NCI-H128 (cell line): ENCODE measurements at regions not wholly inside any gene's neighbourhood (a gene's known extent, or its start where the extent isn't known, plus 50 kb on each side); places are given as distances from the start of the nearest gene placed in this dataset.
"Not testable (repeated sequence)": the region's sequence is repeated elsewhere in the genome, so short reads cannot be mapped to it uniquely, and the experiment has no call there.

Source experiments
- DNase-seq: peaks from one replicate; lab custom pipeline; 2025; ENCODE audit not compliant: unreplicated experiment; lab: John Stamatoyannopoulos, UW

GRCh38 chr16:76970087-76970744 is 220.8 kb upstream of the MON1B start:
- DNase-seq: no peak

DNA sequence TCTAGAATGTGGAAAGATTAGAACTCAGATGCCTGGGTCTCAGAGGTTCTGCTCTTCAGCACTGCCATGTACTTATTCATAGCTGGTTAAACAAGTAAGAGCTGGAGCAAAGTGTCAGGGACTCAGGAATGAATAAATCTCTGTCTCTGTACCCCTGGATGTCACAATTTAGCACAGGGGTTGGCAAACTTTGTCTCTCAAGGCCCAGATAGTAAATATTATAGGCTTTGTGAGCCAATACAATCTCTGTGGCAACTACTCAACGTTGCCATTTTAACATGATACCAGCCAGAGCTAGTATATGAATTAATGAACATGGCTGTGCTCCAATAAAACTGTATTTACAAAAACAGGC is 220.3 kb upstream of the MON1B start:
- no peak for DNase-seq

DNA sequence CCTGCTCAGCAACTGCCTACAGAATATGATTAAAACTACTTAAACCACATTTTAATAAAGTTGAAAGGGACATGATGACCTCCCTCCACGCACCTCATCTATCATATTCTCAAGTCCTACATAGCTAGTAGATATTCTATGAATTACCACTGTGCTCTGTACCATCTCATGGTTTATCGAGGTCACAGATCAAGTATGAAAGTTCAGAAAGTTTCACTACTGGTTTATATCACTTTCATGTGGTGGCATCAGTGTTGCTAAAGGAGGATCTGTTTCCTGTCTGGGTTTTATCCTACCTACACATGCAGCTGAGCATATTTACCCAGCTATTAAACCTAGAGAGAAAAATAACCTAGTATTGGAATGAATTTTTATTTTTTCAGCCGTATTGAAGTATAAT is 214.9 kb upstream of the MON1B start:
- DNase-seq: no peak

- no peak for DNase-seq
Observed at GRCh38 chr16:76976756-76977155, 214.2 kb upstream of the MON1B start.

DNA sequence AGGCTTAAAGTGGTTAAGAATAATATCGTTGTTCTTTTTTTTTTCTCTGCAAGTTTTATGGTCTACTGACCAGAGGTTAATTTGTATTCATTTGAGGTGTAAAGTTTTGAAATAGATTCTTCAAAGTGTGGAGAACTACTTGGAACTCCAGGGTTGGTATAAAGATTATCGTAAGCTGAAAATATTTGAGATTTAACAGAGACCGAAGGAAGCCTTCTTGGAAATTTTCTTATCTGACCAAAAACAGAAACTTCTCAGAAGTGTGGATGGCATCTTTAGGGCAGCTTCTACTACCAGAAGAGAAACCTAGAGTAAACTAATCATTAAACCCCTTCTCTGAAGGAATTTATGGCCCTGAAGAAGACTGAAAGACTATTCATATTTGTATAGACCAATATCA is 206.8 kb upstream of the MON1B start:
- DNase-seq: no peak

GRCh38 chr16:76985392-76986045 is 205.5 kb upstream of the MON1B start:
- no peak for DNase-seq

GRCh38 chr16:76988526-76988925 is 202.5 kb upstream of the MON1B start:
- no peak for DNase-seq

- DNase-seq: no peak
Observed at GRCh38 chr16:77002644-77003043, 188.3 kb upstream of the MON1B start.

- no peak for DNase-seq
Observed at GRCh38 chr16:77009453-77009852, 181.5 kb upstream of the MON1B start.

DNA sequence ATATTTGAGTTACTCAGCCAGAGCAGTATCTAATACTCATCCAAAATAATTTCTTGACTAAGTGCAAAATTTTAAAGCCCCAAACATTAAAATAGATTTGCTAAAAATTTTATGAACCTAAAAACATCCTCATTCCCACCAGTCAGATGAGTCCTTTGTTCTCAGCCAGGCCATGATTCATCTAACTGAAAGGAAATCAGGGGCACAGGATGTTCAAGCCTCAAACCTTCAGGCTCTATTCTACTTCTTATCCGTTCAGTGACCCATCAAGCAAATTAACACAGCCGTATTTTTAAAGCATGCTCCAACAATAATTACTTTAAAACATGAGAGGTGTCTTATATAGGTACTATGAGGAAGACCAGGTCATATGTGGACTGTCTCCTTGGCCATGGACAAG is 176.5 kb upstream of the MON1B start:
- DNase-seq: no peak

- no peak for DNase-seq
Observed at GRCh38 chr16:77030600-77030999, 160.4 kb upstream of the MON1B start.

DNA sequence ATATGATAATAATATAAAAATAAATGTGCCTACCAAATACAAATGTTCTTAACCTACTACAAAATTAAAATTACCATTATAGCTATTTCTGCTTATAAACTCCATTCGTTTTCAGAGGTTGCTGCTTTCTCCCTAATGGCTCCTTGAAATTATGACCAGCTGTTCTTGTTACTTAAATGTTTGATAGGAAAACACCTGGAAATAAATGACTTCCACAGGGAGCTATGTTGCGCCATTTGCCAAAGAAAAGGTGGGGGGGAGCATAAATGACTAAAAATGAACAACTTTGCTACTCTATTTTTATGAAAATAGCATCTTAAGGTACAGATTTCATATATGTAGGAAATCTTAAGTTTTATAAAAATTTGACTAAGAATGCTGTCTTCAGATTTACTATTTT is 157.5 kb upstream of the MON1B start:
- DNase-seq: no peak

- no peak for DNase-seq
Observed at GRCh38 chr16:77035361-77035760, 155.6 kb upstream of the MON1B start.

DNA sequence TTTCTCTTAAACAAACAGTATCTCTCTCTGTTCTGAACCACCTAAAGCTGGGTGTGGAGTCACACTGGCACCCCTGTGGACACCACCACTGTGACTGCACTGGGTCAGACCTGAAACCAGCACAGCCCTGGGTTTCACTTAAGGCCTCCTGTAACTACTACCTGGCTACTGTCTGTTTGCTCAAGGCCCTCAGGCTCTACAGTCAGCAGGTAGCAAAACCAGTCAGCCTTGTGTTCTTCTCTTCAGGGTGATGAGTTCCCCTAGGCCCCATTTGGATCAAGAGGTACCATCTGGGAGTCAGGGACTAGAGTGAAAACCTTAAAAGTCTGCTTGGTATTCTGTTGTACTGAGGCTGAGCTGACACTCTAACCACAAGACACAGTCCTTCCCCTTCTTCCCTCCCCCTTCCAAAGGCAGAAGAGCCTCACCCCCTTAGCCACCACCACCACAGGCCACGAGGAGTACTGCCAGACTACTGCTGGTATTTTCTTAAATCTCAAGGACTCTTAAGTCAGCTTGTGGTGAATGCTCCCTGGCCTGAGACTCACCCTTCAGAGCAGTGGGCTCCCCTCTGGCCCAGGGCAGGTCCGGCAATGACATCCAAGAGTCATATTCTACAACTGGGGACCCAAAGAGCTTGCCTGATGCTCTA is 153.2 kb upstream of the MON1B start:
- no peak for DNase-seq

- DNase-seq: no peak
Observed at GRCh38 chr16:77041468-77041867, 149.5 kb upstream of the MON1B start.

DNA sequence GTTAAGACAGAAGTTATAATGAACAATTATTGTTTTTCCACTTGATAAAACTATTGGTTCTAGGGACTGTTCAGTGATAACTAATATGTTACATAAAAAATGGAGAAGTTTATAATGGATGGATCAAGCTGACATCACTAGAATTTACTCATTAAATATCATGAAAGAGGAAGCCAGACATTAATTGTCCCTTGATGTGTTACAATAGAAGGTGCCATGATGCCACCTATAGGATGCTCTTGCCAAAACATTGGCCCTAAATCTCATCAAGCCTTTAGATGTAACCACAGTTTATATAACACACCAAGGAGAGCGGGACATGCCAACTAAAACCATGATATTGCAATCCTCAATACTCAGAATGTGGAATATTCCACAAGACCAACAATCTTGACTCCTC is 147.9 kb upstream of the MON1B start:
- no peak for DNase-seq

DNA sequence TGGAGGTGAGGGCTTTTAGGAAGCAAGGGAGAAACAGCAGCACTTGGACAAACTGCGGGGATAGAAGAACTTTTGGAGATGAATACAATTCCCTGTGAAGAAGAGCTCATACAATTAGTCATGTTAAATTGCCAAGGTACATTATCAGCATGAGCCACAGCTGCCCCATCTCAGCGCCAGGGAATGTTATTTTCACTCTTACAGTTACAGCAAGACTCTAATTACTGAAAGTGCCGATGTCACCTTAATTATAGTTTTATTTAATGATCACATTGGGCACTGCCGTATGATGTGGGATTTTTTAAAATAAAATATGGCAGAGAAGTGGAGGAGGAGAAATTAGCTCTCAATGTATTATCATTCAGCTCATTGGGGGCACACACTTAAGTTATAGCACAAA is 144.8 kb upstream of the MON1B start:
- DNase-seq: no peak

GRCh38 chr16:77048085-77048484 is 142.9 kb upstream of the MON1B start:
- DNase-seq: no peak

GRCh38 chr16:77049577-77049976 is 141.4 kb upstream of the MON1B start:
- DNase-seq: no peak

DNA sequence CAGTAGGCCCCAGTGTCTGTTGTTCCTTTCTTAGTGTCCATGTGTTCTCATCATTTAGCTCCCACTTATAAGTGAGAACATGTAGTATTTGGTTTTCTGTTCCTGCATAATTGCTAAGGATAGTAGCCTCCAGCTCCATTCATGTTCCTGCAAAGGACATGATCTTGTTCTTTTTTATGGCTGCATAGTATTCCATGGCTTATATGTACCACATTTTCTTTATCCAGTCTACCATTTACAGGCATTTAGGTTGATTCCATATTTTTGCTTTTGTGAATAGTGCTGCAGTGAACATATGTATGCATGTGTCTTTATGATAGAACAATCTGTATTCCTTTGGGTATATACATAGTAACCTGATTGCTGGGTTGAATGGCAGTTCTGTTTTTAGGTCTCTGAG is 134.4 kb upstream of the MON1B start:
- not testable (repeated sequence) for DNase-seq

GRCh38 chr16:77057161-77057774 is 133.7 kb upstream of the MON1B start:
- no peak for DNase-seq

DNA sequence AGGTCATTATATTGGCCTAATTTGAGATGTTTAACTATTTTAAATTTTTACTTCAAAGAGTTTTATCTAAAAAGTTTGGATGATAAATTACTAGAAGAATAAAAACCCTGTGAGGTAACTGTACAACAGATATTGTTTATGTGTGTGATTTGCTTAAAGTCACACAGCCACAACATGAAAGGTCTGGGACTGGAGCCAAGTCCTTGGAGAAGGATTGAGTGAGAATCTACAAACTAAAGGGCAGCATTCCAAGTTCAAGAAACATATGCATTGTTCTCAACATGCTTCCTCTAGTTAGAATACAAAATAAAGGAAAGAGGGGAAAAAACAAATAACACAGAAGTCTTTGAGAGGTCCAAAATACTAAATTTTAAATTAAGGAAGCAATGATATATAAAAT is 131.5 kb upstream of the MON1B start:
- no peak for DNase-seq
